Right atrium auricular region (tissue), 2 donors: ENCODE measurements at regions not wholly inside any gene's neighbourhood (a gene's known extent, or its start where the extent isn't known, plus 50 kb on each side); places are given as distances from the start of the nearest gene placed in this dataset.
A peak's percentile ranks its signal among the peaks of the same experiment; 100 is the strongest.

Experiments
- DNase-seq: peaks from one replicate; pipeline ENCODE4 v3.0.0-alpha.2; 2019; ENCODE audit warnings: low spot score
- H3K27ac ChIP-seq, 2 donors: fragments of 200-600 bp; sonication (generic); 1 replicate in 1 of 2; 2 replicates in 1 of 2; pipeline ENCODE4 v1.5.1; 2016 to 2019
- H3K27me3 ChIP-seq, 2 donors: fragments of 200-600 bp; sonication (generic); one replicate each; pipeline versions ENCODE4 v1.5.1 to v1.6.0; 2017 to 2019
- H3K36me3 ChIP-seq: fragments of 200-600 bp; sonication (generic); one replicate; pipeline ENCODE4 v1.5.1; 2016
- H3K4me1 ChIP-seq, 2 donors: fragments of 200-600 bp; sonication (generic); one replicate each; pipeline versions ENCODE4 v1.5.1 to v1.6.0; 2017 to 2019
- H3K4me3 ChIP-seq, 2 donors: fragments of 200-600 bp; sonication (generic); 1 replicate in 1 of 2; 2 replicates in 1 of 2; pipeline ENCODE4 v1.5.1; 2017 to 2019; ENCODE audit warnings: mild to moderate bottlenecking in 1 of 2, moderate library complexity in 1 of 2
- H3K9me3 ChIP-seq, 2 donors: fragments of 200-600 bp; sonication (generic); one replicate each; pipeline ENCODE4 v1.5.1; 2019
- TF ChIP-seq, protein P1 (sequence below), 2 donors: fragments of 200-600 bp; sonication (generic); IDR thresholded peaks; one replicate each; pipeline ENCODE4 v1.5.1; 2019; ENCODE audit warnings: antibody characterized with exemption in 2 of 2

GRCh38 chr3:132209855-132210254 is 107.4 kb upstream of the ACP3 start:
- Histone ChIP-seq H3K27ac (no peak overlapping the region), H3K36me3 (no peaks in the 10 kb centered on the region), H3K4me3 (no peak overlapping the region), H3K9me3 (no peaks in the 10 kb centered on the region), H3K4me1 (no peaks in the 10 kb centered on the region), H3K27me3 (no peaks in the 10 kb centered on the region)
- TF ChIP-seq, protein P1, sequence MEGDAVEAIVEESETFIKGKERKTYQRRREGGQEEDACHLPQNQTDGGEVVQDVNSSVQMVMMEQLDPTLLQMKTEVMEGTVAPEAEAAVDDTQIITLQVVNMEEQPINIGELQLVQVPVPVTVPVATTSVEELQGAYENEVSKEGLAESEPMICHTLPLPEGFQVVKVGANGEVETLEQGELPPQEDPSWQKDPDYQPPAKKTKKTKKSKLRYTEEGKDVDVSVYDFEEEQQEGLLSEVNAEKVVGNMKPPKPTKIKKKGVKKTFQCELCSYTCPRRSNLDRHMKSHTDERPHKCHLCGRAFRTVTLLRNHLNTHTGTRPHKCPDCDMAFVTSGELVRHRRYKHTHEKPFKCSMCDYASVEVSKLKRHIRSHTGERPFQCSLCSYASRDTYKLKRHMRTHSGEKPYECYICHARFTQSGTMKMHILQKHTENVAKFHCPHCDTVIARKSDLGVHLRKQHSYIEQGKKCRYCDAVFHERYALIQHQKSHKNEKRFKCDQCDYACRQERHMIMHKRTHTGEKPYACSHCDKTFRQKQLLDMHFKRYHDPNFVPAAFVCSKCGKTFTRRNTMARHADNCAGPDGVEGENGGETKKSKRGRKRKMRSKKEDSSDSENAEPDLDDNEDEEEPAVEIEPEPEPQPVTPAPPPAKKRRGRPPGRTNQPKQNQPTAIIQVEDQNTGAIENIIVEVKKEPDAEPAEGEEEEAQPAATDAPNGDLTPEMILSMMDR (IDR thresholded peaks at IDR 0.05), result no peak
- no peak for DNase-seq

DNA sequence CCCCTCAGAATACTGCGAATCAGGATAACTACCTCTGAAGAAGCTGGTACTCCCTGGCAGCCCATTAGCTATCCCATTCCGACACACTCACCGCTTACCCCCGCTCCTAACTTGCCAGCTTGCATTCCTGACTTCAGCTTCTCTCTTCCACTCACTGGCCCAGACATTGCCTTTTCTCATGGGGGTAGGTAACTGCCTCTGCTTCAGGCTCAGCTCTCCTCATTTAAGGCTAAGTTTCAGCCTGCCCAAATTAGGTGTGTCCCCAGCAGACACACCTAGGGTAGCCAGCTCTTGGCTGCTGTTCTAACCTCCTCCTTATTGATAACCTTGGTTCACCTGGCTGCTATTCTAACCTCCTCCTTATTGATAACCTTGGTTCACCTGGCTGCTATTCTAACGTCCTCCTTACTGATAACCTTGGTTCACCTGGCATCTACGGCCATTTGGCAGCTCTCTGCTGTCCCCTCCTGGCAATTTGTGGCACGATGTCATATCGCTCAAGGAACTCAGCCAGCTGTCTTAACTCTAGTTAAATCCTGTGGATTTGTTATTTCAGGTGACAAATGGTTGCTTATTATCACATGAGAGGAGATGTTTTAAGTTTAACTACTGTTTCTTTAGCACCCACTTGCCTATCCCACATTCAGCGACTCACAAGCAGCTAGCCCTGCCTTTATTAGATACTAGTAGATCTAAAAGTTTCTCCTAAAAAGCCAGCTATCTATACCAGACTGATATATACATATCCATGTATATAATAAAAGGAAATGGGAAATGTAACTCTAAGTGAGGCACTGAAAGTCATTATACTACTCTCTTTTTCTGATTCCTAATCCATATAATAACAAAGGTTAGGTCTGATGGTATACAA is 106.5 kb upstream of the ACP3 start:
- Histone ChIP-seq H3K4me1 (no peaks in the 10 kb centered on the region), H3K9me3 (no peaks in the 10 kb centered on the region), H3K27me3 (no peaks in the 10 kb centered on the region), H3K27ac (no peak overlapping the region), H3K36me3 (no peaks in the 10 kb centered on the region), H3K4me3 (no peak overlapping the region)
- TF ChIP-seq, protein P1 (IDR thresholded peaks at IDR 0.05), result peak; percentile 13 to 53
- DNase-seq, result no peak

DNA sequence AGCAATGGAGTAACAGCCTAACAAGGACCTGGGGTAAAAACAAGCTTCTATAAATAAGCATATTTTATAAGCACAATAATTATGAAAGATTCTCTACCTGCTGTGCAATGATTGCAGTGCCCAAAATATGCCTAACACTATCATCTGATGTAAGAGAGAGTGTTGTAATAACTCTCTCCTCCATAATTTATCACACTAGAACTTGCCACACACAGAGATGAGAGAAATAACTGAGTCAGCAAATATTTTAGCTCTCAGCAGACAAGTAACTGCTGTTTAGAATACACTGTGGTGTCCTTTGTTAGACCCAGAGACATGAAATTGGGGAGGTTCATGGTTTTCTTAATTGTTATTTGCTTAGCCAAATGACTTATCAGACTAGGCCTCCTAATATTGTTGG is 105.3 kb upstream of the ACP3 start:
- Histone ChIP-seq H3K4me3 (no peak overlapping the region), H3K36me3 (no peaks in the 10 kb centered on the region), H3K4me1 (no peaks in the 10 kb centered on the region), H3K9me3 (no peaks in the 10 kb centered on the region), H3K27me3 (no peaks in the 10 kb centered on the region), H3K27ac (no peak overlapping the region)
- DNase-seq, result no peak
- TF ChIP-seq, protein P1 (IDR thresholded peaks at IDR 0.05), result no peak

DNA sequence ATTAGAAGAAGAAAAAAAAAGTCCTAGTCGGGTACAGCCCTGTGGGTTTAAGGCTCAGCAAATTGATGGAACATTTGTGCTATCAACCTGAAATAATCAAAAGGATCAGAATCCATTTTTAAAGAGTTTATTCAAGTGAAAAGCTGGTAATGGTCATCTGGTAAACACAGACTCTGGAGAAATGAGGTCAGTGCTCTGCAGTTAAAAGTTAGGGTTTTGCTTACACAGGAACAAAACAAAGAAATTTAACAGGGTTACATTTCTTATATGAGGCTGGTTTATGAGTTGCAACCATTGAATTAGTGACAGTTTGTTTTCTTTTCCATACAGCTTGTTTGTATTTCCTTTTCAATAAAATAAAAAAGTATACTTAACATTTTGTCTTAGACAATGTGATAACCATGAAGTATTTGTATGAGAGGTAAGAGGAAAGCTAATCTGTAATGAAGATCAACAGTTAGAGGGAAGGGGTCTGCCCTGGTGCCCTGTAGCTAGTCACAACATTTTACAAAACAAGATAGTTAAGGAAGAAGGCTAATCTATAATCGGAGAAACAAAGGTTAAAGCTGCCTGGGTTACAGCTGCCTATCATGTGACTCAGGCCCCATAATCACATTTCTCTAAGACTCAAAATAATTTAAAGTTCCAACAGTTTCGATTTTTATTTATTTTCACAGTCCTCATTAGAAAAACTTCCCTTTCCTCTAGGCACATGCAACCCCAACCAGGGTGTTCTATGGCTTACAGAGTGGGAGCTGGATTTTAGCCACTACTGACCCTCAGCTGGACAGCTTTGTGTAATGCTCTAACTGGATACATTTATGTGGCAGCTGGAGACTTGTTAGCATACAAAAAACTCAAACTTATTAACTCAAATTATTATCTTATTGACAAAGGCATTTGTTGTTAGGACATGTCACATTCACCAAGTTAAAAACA is 98.1 kb upstream of the ACP3 start:
- TF ChIP-seq, protein P1 (IDR thresholded peaks at IDR 0.05), result no peak

GRCh38 chr3:132220986-132221385 is 96.2 kb upstream of the ACP3 start:
- TF ChIP-seq, protein P1 (IDR thresholded peaks at IDR 0.05), result no peak
- Histone ChIP-seq H3K36me3 (no peaks in the 10 kb centered on the region), H3K9me3 (no peaks in the 10 kb centered on the region), H3K27ac (no peak overlapping the region), H3K4me1 (no peaks in the 10 kb centered on the region), H3K27me3 (no peaks in the 10 kb centered on the region), H3K4me3 (no peak overlapping the region)
- DNase-seq, result no peak

More for the DNA sequence above, 98.1 kb upstream of the ACP3 start:
- Histone ChIP-seq H3K27me3 (no peaks in the 10 kb centered on the region), H3K27ac (no peak overlapping the region), H3K9me3 (no peaks in the 10 kb centered on the region), H3K36me3 (no peaks in the 10 kb centered on the region), H3K4me3 (no peak overlapping the region), H3K4me1 (no peaks in the 10 kb centered on the region)
- DNase-seq, result no peak
